Kidney epithelial cell (primary cell): ENCODE measurements at regions not wholly inside any gene's neighbourhood (a gene's known extent, or its start where the extent isn't known, plus 50 kb on each side); places are given as distances from the start of the nearest gene placed in this dataset.

Experiments used
- DNase-seq: peaks from one replicate; pipeline ENCODE4 v3.0.0-alpha.2; 2010; ENCODE audit warnings: low read depth
- H3K27me3 ChIP-seq: 2 replicates; pipeline ENCODE4 v1.6.0; 2011; ENCODE audit warnings: low read length; ENCODE audit not compliant: control insufficient read depth, insufficient read depth
- H3K36me3 ChIP-seq: 2 replicates; pipeline ENCODE4 v1.5.1; 2011; ENCODE audit warnings: low read length; ENCODE audit not compliant: control insufficient read depth, insufficient read depth
- H3K4me3 ChIP-seq: 2 replicates; pipeline ENCODE4 v1.5.1; 2011; ENCODE audit warnings: low read depth, mild to moderate bottlenecking, control low read depth, low read length
- TF ChIP-seq, protein P1 (sequence below): IDR thresholded peaks from 2 replicates; pipeline ENCODE4 v1.5.1; 2011; ENCODE audit warnings: mild to moderate bottlenecking, moderate library complexity, low read length, control low read depth, inconsistent platforms; ENCODE audit not compliant: insufficient read depth, poor library complexity, severe bottlenecking

DNA sequence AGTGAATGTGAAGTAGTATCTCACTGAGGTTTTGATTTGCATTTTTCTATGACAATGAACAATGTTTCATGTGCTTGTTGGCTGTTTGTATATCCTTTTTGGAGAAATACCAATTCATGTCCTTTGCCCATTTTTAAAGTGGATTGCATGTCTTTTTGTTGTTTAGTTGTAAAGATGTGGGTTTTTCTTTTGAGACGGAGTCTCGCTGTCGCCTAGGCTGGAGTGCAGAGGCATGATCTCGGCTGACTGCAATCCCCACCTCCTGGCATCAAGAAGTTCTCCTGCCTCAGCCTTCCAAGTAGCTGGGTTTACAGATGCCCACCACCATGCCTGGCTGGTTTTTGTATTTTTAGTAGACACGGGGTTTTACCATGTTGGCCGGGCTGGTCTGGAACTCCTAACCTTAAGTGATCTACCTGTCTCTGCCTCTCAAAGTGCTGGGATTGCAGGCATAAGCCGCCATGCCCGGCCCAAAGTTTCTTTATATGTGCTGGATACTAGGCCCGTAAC, 236.7 kb downstream of the MYCN start:
- Histone ChIP-seq H3K36me3 (no peaks in the 10 kb centered on the region), H3K27me3 (no peaks in the 10 kb centered on the region), H3K4me3 (no peak overlapping the region)
- TF ChIP-seq, protein P1, sequence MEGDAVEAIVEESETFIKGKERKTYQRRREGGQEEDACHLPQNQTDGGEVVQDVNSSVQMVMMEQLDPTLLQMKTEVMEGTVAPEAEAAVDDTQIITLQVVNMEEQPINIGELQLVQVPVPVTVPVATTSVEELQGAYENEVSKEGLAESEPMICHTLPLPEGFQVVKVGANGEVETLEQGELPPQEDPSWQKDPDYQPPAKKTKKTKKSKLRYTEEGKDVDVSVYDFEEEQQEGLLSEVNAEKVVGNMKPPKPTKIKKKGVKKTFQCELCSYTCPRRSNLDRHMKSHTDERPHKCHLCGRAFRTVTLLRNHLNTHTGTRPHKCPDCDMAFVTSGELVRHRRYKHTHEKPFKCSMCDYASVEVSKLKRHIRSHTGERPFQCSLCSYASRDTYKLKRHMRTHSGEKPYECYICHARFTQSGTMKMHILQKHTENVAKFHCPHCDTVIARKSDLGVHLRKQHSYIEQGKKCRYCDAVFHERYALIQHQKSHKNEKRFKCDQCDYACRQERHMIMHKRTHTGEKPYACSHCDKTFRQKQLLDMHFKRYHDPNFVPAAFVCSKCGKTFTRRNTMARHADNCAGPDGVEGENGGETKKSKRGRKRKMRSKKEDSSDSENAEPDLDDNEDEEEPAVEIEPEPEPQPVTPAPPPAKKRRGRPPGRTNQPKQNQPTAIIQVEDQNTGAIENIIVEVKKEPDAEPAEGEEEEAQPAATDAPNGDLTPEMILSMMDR = no peak
- no peak for DNase-seq

DNA sequence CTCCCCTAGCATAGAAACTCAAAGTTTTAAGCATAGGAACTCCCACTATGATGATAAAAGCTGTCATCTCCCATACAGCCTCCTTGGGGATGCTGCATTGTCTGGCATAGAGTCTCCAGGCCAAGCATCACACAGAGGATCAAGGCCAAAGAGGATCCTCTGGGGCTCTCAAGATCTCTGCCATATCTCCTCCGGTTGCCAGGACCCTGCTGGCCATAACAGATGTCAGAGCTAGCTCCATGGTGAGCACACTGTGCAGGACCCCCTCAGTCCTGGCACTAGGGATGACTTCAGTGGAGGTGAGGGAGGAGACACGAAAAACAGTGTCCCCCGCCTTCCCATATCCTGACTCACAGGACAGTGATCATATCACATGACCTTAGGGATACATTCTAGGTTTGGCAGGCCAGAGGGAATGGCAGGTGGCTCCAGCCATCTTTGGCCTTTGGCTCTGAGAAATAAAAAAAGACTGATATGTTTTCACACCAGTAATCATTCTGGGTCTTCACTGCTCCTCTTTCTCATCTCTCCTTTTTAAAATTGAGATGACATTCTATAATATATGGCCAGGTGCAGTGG, 235.0 kb downstream of the MYCN start:
- TF ChIP-seq, protein P1 = no peak
- Histone ChIP-seq H3K4me3 (no peak overlapping the region), H3K27me3 (no peaks in the 10 kb centered on the region), H3K36me3 (no peaks in the 10 kb centered on the region)
- DNase-seq = no peak

DNA sequence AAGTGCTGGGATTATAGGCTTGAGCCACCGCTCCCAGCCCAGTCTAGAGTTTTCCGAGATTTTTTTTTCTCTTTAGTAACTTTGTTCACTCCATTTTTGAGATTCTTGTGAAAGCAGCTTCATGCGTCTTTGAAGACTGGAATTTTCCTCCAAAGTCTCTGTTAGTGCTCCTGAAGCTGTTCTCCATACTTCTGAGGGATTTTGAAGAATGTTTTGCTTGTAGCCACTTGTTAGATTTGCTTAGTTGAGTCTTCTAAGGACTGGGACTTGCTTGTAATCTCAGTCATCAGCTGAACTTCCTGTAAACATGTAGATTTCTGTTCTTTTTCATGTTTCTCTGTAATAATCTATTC, 234.3 kb downstream of the MYCN start:
- no peak overlapping the region for H3K4me3 ChIP-seq
- TF ChIP-seq, protein P1 = no peak
- no peaks in the 10 kb centered on the region for H3K36me3 ChIP-seq
- H3K27me3 ChIP-seq = no peaks in the 10 kb centered on the region
- DNase-seq = no peak

DNA sequence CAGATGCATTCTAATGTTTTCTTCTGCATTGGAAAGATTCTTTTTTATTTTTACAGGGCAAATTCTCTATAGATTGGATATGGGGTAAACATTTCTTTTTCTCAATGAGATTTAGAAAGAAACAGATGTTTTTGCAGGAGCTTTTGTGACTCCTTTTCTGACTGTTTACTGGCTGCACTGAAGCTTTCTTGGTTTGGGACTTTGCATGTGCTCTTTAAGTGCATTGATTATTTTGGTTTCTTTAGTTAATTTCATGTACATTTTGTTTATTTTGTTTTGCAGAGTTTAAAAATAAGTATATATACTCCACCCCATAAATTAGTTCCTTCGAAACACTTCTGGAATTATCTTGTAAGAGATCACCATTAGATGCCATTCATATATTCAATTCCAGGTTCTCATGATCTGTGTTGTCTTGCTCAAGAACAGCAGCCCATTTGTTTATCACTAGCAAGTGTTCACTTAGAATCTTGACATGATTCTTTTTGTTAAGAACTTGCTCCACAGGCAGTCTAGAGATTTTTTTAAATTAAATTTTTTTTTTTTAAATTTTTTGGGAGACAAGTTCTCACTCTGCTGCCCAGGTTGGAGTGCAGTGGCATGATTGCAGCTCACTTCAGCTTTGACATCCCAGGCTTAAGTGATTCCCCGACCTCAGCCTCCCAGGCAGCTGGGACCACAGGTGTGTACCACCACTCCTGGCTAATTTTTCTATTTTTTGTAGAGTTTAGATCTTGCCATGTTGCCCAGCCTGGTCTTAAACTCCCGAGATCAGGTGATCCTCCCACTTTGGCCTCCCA, 233.7 kb downstream of the MYCN start:
- TF ChIP-seq, protein P1 = no peak

DNA sequence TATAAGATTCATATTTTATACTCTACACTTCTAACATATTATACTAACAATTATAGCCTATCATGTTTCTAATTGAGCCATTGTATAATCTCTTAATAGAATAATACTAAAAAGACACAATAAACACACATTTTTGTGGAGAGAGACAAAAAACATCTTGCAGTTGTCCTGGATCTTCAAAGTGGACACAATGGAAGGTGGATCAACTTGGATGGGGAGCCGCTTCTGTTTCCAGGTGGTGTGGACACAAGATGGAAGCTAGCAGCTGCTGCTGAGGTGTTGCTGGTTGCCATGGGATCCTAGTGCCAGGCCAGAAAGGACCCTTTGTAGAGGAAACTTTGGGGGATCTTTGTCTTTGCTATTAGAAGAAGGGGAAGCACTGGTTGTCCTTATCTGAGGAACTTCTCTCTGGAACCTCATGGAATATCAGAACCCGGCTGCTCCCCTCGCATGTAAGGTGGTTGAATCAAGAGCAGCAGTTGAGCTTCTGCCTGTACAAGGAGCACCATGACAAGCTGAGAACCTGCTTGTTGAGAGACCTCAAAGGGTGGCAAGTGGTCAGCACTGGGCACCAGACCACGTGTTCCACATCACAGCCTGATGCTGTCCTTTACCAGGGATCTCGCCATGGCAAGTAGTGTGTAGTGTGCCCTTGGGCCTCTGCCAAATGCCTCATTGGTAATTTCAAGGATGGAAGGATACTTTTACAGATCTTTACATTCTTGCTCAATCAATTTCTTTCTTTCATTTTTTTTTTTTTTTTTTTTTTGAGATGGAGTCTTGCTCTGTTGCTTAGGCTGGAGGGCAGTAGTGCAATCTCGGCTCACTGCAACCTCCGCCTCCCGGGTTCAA, 232.2 kb downstream of the MYCN start:
- H3K27me3 ChIP-seq = no peaks in the 10 kb centered on the region
- TF ChIP-seq, protein P1 = no peak
- H3K36me3 ChIP-seq = no peaks in the 10 kb centered on the region
- H3K4me3 ChIP-seq = no peak overlapping the region
- DNase-seq = no peak

More for the DNA sequence above, 233.7 kb downstream of the MYCN start:
- Histone ChIP-seq H3K4me3 (no peak overlapping the region), H3K27me3 (no peaks in the 10 kb centered on the region), H3K36me3 (no peaks in the 10 kb centered on the region)
- DNase-seq = no peak
